GM21576 (cell line): ENCODE measurements at regions not wholly inside any gene's neighbourhood (a gene's known extent, or its start where the extent isn't known, plus 50 kb on each side); places are given as distances from the start of the nearest gene placed in this dataset.

Source experiments
- ATAC-seq: cut with Tn5 transposase; IDR thresholded peaks from one replicate; pipeline ENCODE4 v1.9.1; 2021; ENCODE audit warnings: mild to moderate bottlenecking, moderate library complexity; ENCODE audit not compliant: unreplicated experiment

DNA sequence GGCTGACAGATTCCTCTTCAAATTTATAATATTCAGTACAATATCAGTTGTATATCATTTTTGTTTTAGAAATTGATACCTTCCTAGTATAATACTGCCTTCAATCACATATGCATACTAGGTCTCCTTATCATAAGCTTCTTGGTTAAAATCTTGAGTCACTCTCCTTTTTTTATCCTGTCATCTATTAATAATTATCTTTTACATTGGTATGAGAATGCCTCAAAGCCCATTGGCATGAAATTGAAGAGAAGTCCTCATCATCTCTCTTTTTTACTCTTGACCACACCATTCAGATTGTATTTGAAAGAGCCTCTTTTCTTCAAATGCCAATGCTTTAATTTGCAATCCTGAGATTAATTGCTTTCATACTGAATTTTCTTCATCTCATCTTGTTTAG, 810.3 kb downstream of the BRINP1 start:
- ATAC-seq: no peak

DNA sequence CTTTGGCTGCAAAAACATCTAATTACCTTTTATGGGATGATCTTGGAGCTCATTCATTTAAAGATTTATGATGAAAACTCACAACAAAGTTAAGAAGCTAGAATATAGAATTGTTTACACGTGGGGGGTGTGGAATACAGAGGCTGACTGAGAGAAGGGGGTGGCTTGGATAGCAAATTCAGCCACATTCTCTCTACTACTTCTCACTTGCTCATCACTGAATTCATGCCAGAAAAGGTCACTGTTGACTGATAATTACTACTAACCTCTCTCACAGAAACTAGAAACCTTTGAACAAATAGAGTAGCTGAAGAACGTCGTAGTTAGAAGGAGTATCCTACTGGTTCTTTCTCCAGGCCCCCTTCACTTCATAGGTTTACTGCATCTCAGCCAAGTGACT, 808.2 kb downstream of the BRINP1 start:
- no peak for ATAC-seq

DNA sequence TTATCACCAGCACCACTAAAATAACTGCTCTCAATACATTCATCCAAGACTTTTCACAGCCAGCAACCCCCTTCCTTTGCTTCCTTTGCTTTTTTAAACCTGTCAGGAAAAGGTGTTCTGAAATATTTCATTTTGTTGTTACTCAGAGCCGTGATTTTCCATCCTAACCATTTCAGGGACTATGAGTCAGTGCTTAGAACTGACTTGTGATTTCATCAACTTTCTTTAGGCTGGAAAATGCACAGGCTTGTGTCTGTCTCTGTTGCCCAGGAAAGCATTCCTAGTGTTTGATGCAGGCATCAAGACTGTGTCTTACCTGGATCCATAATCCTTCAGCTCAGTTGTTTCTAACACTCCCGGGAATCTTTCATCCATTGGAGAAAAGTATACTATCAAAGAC, 805.6 kb downstream of the BRINP1 start:
- ATAC-seq: no peak

DNA sequence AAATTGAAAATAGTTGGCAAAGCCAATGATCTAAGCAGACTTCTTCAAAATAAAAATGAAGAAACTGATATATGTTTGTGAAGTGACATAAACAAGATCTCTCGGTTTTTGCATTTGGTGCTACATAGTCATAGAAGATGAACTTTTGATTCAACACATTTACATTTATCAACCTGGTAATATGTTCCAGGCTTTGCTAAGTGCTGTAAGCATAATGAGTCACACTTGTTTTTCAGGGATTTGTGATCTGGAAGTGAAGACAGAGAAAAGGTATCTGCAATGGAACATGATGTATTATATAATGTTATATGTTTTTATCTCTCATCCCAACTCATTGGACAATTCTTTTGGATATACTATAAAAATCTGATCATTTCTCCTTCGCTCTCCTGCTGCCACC, 801.4 kb downstream of the BRINP1 start:
- no peak for ATAC-seq

DNA sequence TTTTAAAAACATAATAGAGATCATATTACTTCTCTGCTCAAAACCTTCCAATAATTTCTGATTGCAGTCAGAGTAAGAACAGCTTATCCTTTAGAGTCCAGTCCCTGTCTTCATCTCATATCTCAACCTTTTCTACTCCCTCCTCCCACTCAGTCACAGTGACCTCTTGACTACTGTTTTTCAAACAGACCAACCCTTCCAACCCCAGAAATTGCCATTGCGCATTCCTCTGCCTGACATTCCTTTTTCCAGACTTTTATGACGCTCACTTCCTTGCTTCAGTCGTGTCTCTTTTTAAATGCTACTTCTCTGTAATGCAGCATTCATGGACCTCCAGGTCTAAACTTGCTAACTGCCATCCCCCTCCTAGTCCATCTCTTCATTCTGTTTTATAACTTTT, 800.5 kb downstream of the BRINP1 start:
- ATAC-seq: no peak

DNA sequence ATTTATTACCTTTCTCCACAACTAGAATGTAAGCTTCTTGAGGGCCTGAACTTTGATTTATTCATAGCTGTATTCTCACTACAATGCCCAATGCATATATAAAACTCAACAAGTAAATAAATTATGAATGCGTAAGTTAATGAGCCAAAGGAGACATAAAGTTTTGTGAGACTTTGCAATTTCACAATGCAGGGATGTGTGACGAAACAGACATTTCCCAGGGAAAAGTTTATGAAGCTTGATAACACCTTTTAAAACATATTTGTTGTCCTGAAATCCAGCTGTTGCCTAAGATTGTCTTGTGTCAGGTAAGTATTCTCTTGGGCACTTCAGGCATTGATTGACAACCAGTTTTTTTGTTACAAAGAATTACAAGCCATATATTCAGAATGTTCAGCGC, 800.1 kb downstream of the BRINP1 start:
- no peak for ATAC-seq

DNA sequence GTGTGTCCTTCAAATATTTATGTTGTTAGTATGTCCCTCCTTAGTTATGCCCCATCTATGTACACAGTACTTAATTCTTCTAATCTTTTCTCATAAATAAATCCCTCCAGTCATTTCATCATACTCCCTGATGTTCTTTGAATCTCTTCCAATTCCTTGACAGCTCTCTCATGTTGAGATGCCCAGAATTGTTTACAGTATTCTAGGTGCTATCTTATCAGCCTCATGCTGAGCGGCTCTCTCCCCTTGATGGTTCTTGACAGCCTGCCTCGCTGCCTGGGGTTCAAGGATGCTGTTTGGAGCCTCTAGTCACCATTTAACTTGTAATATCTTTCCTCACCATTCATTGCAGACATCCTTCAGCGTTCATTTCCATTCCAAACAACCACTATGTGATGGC, 799.2 kb downstream of the BRINP1 start:
- ATAC-seq: no peak

DNA sequence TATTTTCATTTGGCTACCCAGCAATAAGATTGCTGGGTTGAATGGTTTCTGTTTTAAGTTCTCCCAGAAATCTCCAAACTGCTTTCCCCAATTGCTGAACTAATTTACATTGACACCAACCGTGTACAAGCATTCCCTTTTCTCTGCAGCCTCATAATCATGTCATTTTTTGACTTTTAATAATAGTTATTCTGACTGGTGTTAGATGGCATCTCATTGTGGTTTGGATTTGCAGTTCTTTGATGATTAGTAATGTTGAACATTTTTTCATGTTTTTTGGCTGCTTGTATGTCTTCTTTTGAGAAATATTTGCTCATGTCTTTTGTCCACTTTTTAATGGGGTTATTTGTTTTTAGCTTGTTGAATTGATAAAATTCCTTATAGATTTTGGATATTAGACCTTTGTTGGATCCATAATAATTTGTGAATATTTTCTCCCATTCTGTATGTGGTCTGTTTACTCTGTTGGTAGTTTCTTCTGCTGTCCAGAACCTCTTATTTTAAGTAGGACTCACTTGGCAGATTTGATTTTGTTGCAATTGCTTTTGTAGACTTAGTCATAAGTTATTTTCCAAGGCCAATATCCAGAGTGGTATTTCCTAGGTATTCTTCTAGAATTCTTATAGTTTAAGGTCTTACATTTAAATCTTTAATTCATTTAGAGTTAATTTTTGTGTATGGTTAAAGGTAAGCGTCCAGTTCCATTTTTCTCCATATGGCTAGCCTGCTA, 793.7 kb downstream of the BRINP1 start:
- no peak for ATAC-seq

DNA sequence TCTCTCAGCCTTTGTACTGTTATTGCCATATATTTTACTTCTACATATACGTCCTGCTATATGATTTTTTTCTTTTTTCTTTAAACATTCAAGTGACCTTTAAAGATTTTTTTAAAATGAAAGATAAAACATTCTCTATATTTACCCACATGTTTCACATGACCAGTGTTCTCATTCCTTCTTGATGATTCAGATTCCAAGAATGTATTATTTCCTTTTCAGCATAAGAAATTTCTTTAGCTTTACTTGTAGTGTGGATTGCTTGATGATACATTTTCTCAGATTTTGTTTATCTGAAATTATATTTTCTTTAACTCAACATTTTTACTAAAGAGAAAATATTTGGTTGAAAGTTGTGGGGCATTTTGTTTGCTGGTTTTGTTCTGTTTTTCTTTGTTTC, 792.1 kb downstream of the BRINP1 start:
- ATAC-seq: no peak

DNA sequence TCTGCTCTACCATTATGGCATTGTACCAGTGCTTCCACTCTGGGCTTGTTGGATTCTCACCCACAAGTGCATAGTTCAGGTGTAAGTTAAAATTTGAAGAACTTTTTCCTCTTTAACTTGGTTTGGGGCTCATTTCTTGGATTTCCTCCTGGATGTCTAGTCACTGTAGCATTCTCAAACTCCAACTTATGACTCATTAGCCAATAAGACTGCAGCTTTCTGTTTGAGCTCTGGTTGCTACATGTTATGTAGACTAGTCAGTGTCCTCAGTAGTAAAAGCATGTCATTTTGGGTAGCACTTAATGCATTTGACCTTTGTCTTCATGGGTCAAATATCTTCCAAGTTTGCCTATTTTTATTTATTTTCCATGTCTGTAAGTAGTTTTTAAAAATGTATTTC, 790.8 kb downstream of the BRINP1 start:
- ATAC-seq: no peak

DNA sequence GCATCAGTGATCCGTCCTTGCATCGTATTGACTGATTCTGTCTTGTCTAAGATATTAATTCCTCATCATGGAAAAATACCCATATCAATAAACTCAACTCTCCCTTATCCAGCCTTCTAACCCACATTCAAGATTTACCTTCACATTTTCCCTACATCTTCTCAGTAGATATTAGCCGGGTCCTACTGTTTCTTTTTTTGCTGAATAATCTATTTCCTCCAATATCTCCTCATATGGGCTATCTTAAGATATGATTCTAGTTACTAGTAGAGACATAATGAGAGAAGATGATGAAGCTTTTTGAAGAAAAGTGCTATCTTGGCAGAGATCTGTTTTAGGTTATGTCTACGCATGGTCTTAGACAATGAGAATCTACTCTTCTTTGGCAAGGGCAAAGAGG, 785.8 kb downstream of the BRINP1 start:
- no peak for ATAC-seq

DNA sequence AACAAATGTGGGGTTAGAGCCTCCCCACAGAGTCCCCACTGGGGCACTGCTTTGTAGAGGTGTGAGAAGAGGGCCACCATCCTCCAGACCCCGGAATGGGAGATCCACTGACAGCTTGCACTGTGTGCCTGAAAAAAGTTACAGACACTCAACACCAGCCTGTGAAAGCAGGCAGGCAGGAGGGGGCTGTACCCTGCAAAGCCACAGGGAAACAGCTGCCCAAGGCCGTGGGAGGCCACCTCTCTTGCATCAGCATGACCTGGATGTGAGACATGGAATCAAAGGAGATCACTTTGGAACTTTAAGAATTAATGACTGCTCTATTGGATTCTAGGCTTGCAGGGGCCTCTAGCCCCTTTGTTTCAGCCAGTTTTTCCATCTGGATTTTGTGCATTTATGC, 782.3 kb downstream of the BRINP1 start:
- ATAC-seq: no peak

DNA sequence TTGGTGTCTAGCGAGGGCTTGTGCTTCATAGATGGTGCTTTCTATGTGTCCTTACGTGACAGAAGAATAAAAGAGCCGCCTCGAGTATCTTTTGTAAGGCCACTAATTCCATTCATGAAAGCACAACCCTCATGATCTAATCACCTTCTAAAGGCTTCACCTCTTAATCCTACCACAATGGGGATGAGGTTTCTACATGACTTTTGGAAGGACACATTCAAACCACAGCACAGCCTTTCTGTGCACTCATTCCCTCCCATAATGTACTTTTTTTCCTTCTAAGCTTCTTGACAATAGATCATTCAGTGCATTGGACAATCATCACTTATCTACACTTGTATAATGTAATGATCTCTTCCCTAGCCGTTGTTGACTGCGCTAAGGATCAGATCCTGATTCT, 774.8 kb downstream of the BRINP1 start:
- ATAC-seq: no peak

DNA sequence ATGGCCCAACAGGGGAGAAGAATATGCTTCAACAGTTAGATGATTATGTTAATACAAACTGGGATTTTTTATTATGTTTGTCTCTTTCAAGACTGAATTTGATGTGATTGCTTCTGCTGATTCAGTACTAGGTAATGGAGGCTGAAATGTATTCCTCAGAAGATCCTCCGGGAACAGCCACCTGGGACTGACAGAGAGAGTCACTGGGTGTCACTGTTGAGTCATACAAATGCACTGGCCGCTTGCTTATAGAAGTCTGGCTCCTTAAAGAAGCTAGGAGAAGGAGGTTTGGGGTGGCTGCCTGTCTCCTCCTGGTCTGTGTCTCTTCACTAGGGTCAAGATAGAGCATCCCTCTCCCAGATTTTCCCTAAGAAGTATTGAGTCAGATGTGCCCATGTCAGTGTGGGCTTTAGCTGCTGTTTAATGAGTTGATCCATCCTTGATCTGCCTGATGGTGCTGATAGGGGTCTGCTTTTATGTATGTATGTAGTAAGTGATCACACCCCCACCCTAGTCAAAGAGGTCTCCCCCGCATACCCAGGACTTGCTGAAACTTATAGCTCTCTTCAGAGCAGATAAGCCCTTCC, 773.4 kb downstream of the BRINP1 start:
- ATAC-seq: no peak

DNA sequence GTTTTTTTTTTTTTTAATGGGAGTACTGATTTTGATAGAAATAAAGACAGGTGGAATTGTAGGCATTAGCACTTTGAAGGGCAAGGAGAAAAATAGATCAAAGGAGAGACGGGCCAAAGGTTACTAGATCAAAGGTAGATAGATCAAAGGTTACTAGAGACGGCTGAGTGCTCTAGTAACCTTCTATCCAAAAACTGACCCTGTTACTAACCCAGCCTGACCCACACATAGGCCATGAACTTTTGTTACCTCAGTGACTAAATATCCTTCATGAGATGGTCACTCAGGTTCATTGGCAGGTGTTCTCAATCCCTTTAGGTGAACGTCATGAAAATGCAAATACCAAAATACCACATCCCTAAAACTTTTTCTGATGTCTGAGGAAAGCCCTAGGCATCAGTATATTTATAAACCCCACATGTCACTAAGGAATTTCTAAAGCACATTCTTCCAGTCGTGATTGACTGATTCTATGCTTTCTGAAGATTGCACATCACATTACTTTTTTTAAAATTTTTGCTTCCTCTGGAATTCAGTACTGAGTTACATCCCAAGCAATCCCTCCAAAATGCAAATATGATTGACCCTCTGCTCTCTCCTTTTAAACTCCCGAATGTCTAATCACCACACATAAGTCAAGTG, 772.7 kb downstream of the BRINP1 start:
- no peak for ATAC-seq

DNA sequence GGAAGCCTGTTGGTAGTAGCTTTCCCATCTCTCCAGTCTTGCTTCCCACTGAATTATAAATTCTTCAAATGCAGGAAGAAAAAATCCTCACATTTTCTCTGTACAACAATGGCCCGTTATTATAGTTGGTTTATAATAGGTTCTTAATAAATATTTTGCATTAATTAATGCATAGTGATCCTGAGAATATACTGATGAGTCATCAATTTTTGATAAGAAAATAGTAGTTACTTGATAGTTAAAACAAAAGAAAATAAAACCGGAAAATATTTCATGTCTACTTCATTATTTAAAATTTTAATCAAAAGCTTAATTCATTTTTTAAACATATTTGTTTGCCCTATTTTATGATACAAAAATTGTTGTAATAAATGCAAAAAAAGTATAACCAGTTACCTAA, 762.6 kb downstream of the BRINP1 start:
- no peak for ATAC-seq

DNA sequence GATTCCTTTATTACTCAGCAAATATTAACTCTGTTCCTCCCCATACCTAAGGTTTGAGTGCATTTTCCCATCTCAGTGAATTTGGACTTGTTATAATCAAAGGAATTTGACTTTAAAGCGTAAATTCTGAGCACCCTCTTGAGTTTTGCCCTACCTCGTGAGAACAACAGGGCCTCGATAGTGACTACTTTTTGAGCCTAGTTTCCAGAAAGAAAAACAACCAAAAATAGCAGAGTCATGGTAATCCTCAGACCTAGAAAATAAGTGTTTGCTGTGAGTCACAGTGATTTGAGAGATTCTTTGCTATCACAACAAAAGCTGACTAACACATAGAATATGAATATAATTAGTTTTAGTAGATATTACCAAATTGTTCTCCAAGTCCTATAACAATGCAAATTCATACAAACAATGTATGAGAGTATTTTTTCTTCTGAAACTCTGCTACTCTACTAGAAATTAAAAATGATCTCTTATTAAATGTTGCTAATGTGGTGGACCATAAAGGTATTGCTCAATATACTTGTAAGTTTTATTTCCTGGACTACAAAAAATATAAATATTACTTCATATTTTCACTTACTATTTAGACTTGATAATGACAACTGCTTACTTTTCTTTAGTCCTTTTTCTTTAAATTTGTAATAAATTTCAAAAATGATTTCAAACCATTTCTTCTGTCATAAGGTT, 759.7 kb downstream of the BRINP1 start:
- ATAC-seq: no peak

DNA sequence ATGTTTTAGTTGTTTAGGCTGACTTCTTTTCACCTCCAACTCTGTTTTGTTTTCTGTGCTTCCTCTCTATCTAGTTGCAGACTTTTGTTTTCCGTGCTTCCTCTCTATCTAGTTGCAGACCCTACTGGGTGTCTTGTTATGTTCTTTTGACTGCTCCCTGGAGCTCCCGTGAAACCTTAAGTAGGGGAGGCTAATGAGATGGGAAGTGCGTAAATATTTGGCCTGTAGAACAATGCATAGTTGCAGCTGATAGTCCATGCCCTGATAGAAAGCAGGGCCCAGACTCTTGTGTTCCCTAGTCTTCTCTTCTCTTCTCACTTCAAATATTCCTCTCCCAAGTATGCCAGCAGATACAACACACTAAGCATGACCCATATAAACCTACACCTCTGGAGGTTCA, 757.0 kb downstream of the BRINP1 start:
- no peak for ATAC-seq

DNA sequence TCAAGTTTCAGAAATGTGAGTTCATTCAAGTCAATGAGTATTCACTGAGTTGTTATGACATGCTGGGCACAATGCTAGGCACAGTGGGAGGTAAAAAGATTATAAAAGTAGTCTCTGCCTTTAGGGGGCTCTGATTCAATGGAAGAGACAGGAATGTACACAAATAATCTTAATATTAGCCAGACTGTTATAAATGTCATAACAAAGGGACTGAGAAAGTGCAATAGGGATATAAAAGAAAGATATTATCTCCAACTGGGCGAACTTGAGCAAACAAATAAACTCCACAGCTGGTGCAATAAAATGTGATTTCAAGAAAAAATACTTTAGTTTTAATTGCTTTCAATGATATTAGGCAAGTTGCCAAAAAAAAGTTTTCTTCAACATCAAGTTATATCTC, 755.2 kb downstream of the BRINP1 start:
- ATAC-seq: no peak

DNA sequence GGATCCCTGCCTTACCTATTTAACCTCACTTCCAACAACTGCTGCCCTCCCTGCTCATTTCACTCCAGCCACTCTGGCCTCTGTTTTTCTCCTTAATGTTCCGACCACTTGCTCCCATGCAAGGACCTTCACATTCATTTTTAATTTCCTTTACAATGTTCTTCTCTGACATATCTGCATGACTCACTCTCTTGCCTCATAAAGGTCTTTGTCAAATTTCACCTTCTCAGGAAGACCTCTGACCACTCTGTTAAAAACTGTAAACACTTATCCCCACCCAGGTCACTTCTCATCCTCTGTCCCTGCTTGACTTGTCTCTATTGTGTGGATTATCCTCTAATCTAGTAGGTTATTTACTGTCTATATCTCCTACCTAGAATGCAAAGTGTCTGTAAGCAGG, 751.2 kb downstream of the BRINP1 start:
- ATAC-seq: no peak

DNA sequence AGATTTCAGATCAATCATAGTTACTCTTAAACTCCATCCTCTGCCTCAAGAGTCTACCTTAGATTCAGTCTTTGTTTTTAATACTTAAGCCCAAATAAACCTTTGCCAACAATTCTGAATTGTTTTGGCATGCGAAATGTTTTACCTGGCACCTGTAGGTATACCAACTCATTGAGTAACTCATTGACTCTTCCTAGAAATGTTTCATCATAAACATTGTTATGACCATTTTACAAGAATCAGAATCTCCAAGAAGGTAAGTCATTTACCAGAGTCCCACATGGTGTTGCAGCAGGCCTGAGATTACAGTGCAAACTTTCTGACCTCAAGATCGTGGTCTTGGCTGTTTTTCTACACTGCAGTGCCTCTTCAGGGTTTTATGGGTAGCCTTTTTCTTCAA, 750.4 kb downstream of the BRINP1 start:
- no peak for ATAC-seq

DNA sequence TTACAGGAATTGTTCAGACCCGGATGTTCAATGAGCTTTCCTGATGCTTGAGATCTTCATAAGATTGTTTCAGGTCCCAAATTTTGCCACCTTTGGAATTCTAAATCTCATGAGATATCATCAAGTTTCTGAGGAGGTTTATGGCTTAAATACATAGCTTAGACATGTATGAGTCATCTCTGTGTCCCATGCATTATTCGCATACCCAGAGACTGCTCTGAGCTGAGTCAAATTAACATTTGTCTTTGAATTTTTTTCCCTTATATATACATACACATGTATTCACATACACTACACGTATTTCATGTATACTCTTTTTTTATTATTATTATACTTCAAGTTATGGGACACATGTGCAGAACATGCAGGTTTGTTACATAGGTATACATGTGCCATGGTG, 744.6 kb downstream of the BRINP1 start:
- no peak for ATAC-seq
